GM19240 (cell line): ENCODE measurements at regions not wholly inside any gene's neighbourhood (a gene's known extent, or its start where the extent isn't known, plus 50 kb on each side); places are given as distances from the start of the nearest gene placed in this dataset.

Experiments used
- DNase-seq: peaks from one replicate; pipeline ENCODE4 v3.0.0; 2011; ENCODE audit warnings: low spot score; ENCODE audit not compliant: insufficient read length

- no peak for DNase-seq
These were observed 671.9 kb downstream of the PTPRC start for GRCh38 chr1:199310708-199311107.

DNA sequence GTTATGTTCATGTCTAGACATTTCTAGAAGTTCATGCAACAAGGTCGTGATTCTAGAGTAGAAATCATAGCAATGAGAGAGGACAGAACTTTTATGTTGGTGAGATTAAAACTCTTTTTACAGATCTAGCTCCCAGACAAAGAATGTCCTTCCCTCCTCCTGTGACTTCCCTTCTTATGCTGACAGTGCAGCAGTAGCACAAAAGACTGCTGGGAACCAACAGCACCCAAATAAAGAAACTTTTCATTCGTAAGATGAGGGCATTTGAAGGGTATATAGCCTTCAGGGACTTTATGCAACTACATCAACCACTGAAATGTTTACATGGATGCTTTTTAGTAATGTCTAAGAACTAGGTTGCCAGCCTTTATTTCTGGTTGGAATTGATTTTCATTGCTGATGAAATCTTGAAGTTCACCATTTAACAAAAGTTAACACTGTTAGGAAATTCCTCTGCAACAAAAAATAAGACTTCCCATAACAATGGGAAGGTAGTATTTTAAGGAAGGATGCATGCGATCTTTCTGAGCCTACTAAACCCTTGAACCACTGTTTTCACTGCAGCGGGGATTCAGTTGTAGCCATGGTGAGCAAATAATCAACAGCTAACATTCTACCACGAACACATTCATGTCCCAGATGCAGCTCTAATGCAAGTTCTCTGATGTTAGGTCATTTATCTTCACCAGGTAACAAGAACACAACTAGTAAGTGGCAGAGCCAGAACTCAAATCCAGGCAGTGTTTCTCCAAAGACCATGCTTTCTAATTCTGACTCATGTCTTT lies 672.8 kb downstream of the PTPRC start:
- DNase-seq, result no peak

- DNase-seq, result no peak
These were observed 673.8 kb downstream of the PTPRC start for GRCh38 chr1:199312626-199313025.

- DNase-seq, result no peak
These were observed 674.6 kb downstream of the PTPRC start for GRCh38 chr1:199313444-199313843.

DNA sequence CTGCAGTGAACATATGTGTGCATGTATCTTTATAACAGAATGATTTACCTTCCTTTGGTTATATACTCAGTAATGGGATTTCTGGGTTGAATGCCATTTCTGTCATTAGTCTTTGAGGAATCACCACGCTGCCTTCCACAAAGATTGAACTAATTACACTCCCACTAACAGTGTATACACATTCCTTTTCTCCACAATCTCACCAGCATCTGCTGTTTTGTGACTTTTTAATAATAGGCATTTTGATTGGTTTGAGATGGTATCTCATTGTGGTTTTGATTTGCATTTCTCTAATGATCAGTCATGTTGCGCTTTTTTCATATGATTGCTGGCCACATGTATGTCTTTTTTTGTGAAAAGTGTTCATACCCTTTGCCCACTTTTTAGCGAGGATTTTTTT lies 680.5 kb downstream of the PTPRC start:
- no peak for DNase-seq

DNA sequence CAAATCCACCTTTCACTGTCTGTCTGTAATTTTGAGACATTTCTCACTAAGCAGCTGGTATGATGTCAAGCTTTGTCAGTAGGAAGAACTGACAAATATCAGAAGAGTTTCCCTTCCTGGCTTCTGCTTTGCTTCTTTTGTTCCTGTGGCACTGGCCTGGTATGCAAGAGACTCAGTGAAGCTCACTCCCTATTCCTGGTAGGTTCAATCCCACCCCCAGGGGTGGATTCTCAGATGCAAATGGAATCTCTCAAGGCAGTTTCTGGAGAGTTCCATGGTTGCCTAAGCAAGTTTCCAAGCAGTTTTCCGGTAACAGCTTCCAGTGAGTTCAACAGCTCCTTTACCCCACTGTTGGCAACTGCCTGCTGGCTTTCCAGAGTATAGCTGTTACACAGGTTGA lies 683.4 kb downstream of the PTPRC start:
- no peak for DNase-seq

DNA sequence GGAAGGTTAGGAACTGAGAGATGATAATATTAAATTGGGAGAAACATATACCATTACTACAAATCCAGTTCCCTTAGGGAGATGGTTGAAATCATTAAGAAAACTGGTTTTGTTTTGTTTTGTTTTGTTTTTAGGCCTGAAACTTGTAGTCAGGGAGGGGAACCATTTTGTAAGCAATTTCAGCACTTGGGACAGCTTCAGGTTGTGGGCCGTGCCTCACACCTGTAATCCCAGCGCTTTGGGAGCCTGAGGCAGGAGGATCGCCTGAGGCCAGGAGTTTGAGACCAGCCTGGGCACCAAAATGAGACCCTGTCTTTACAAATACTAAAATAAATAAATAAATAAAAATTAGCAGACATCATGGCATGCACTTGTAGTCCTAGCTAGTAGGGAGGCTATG lies 694.3 kb upstream of the NR5A2 start:
- DNase-seq, result no peak

- no peak for DNase-seq
These were observed 692.0 kb upstream of the NR5A2 start for GRCh38 chr1:199335496-199335895.

GRCh38 chr1:199336745-199337640 lies 690.5 kb upstream of the NR5A2 start:
- DNase-seq, result no peak

DNA sequence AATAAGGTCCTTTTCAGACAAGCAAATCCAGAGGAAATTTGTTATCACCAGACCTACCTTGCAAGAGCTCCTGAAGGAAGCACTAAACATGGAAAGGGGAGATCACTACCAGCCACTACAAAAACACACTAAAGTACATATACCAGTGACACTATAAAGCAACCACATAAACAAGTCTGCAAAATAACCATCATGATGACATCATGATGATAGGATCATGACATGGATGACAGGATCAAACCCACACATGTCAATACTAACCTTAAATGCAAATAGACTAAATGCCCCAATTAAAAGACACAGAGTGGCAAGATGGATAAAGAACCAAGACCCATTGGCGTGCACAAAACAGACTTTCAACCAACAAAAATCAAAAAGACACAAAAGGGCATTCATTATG lies 688.8 kb upstream of the NR5A2 start:
- no peak for DNase-seq

- no peak for DNase-seq
These were observed 675.2 kb upstream of the NR5A2 start for GRCh38 chr1:199352351-199352750.

DNA sequence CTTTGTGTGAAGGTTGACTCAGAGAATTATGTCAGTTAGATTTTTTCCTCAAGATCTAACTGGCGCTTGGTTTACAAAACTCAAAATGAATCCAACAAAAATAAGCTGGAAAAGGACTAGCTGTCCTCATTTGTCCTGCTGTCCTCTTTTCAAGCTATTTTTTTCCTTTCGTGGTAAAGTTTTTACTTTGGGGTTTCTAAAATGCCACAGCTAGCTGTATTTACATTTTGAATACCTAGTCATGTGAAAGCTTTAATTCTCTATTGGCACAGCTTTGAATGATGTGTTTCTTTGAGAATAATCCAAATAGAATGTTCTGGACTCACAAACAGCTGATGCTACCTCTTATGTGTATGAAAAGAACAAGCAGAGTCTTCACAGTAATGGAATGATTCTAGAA lies 673.6 kb upstream of the NR5A2 start:
- no peak for DNase-seq

GRCh38 chr1:199356561-199356960 lies 670.9 kb upstream of the NR5A2 start:
- no peak for DNase-seq

DNA sequence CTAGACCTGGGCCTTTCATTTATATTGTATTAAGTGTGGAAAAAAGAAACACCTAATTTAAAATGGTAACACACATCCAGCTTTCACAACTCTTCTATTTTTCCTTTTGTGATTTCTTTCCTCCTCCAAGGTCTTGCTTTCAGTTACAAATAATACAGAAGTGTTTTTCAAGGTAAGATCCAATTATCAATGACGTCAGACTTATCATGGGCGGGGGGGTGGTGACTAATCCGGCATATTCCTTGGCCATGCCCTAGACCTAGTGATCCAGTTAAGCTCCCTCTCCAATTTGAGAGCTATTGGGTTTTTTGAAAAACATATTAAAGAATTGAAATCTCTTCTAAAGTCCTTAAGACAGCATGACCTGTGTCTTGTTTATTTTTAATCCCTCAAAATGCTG lies 669.9 kb upstream of the NR5A2 start:
- no peak for DNase-seq

GRCh38 chr1:199362996-199363395 lies 664.5 kb upstream of the NR5A2 start:
- DNase-seq, result no peak

DNA sequence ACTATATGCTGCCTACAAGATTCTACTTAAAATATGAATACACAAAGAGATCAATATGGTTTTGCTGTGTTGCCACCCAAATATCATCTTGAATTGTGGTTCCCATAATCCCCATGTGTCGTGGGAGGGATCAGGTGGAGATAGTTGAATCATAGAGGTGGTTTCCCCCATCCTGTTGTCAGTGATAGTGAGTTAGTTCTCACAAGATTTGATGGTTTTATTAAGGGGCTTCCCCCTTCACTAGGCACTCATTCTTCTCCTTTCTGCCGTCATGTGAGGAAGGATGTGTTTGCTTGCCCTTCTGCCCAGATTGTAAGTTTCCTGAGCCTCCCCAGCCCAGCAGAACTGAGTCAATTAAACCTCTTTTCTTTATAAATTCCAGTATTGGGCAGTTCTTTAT lies 654.4 kb upstream of the NR5A2 start:
- DNase-seq, result no peak

- no peak for DNase-seq
These were observed 650.3 kb upstream of the NR5A2 start for GRCh38 chr1:199377211-199377610.

- no peak for DNase-seq
These were observed 643.7 kb upstream of the NR5A2 start for GRCh38 chr1:199383793-199384192.

GRCh38 chr1:199394856-199395255 lies 632.7 kb upstream of the NR5A2 start:
- DNase-seq, result no peak

DNA sequence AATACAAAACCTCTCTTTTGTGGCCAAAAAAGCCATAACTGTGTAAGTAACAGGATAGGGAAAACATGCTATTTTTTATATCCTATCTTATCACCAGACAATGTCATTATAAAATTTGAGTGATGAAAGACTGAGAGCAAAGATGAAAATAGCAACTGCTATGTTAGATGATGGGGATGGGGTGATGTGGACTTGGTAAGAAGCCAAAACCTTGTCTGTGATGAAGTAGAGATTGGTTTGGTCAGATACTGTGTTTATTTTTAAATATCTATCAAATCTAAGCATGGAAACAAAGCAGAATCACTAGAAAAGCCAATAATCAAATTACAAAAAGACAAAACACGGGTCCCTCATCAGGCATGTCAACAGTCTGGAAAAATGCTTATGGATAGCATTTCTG lies 631.1 kb upstream of the NR5A2 start:
- DNase-seq, result no peak

- DNase-seq, result no peak
These were observed 627.4 kb upstream of the NR5A2 start for GRCh38 chr1:199399996-199400724.

DNA sequence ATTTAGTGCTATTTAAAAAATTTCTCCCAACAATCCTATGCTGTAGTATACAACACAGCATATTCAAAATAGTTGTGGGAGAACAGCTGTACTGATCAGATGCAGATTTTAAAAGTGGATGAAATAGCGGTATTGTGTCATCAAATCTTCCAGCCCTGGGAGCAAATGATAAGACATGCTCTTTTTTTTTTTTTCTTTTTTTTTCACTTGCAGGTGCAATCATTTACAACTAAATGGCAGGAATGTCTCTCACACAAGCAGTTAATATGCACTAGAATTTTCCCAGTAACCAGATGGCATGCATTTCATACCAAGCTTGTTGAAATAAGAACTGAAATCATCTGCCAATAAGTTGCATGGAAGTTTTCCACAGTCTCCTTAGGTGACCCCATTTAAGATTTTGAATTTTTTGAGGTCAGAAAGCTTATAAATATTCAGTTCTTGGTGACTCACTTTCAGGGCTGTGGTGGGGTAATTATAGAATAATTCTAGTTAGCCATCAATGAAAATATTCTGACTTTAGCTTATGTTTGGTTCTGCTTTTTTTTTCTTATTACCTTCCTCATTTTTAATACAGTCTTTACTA lies 623.9 kb upstream of the NR5A2 start:
- no peak for DNase-seq
